WTC11 (cell line): ENCODE measurements at regions not wholly inside any gene's neighbourhood (a gene's known extent, or its start where the extent isn't known, plus 50 kb on each side); places are given as distances from the start of the nearest gene placed in this dataset.
"Not testable (repeated sequence)": the region's sequence is repeated elsewhere in the genome, so short reads cannot be mapped to it uniquely, and the experiment has no call there.

ENCODE experiments used
- ETV6 ChIP-seq: sonication (generic); formaldehyde crosslinking; IDR thresholded peaks from 2 replicates; pipeline ENCODE4 v1.8.1; 2022; ENCODE audit warnings: mild to moderate bottlenecking, missing genetic modification reagents
- JUN ChIP-seq: sonication (generic); formaldehyde crosslinking; IDR thresholded peaks from 2 replicates; pipeline ENCODE4 v1.8.0; 2023; ENCODE audit warnings: mild to moderate bottlenecking, missing genetic modification reagents
- NR2C2 ChIP-seq: sonication (generic); formaldehyde crosslinking; IDR thresholded peaks from 2 replicates; pipeline ENCODE4 v1.8.0; 2022; ENCODE audit warnings: mild to moderate bottlenecking, missing genetic modification reagents
- TEAD4 ChIP-seq: sonication (generic); formaldehyde crosslinking; IDR thresholded peaks from 2 replicates; pipeline ENCODE4 v1.8.0; 2022; ENCODE audit warnings: mild to moderate bottlenecking, missing genetic modification reagents
- TF ChIP-seq, protein P1 (sequence below): fragments of 200-600 bp; IDR thresholded peaks from 2 replicates; pipeline ENCODE4 v1.8.0; 2022; ENCODE audit warnings: antibody characterized with exemption
- TF ChIP-seq, protein P2 (sequence below): sonication (generic); formaldehyde crosslinking; IDR thresholded peaks from 2 replicates; pipeline ENCODE4 v1.8.1; 2023; ENCODE audit warnings: mild to moderate bottlenecking, missing genetic modification reagents, moderate library complexity
- TF ChIP-seq, protein P3 (sequence below): sonication (generic); formaldehyde crosslinking; IDR thresholded peaks from 2 replicates; pipeline ENCODE4 v1.8.1; 2022; ENCODE audit warnings: missing genetic modification reagents, borderline replicate concordance

DNA sequence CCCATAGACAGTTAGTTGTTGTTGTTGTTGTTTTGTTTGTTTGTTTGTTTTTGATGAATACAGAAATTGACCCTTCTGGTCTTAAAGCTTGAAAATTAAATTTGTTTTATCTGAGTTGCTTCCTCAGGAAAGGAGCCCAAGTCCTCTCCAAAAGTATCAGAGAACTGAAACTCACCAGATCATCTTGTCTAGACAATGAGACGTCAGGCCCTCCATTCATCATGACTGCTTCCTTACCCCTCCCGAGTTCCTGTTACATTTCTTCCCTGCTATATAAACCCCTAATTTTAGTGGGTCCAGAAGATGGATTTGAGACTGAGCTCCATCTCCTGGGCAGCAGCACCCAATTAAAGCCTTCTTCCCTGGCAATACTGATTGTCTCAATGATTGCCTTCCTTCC, 2744.8 kb upstream of the TPTE start:
- TF ChIP-seq ETV6; TEAD4 (CRISPR knock-in tag); NR2C2; JUN: not testable (repeated sequence)
- TF ChIP-seq, protein P1, sequence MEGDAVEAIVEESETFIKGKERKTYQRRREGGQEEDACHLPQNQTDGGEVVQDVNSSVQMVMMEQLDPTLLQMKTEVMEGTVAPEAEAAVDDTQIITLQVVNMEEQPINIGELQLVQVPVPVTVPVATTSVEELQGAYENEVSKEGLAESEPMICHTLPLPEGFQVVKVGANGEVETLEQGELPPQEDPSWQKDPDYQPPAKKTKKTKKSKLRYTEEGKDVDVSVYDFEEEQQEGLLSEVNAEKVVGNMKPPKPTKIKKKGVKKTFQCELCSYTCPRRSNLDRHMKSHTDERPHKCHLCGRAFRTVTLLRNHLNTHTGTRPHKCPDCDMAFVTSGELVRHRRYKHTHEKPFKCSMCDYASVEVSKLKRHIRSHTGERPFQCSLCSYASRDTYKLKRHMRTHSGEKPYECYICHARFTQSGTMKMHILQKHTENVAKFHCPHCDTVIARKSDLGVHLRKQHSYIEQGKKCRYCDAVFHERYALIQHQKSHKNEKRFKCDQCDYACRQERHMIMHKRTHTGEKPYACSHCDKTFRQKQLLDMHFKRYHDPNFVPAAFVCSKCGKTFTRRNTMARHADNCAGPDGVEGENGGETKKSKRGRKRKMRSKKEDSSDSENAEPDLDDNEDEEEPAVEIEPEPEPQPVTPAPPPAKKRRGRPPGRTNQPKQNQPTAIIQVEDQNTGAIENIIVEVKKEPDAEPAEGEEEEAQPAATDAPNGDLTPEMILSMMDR = not testable (repeated sequence)
- TF ChIP-seq, protein P2, sequence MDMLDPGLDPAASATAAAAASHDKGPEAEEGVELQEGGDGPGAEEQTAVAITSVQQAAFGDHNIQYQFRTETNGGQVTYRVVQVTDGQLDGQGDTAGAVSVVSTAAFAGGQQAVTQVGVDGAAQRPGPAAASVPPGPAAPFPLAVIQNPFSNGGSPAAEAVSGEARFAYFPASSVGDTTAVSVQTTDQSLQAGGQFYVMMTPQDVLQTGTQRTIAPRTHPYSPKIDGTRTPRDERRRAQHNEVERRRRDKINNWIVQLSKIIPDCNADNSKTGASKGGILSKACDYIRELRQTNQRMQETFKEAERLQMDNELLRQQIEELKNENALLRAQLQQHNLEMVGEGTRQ (CRISPR knock-in tag) = not testable (repeated sequence)
- TF ChIP-seq, protein P3, sequence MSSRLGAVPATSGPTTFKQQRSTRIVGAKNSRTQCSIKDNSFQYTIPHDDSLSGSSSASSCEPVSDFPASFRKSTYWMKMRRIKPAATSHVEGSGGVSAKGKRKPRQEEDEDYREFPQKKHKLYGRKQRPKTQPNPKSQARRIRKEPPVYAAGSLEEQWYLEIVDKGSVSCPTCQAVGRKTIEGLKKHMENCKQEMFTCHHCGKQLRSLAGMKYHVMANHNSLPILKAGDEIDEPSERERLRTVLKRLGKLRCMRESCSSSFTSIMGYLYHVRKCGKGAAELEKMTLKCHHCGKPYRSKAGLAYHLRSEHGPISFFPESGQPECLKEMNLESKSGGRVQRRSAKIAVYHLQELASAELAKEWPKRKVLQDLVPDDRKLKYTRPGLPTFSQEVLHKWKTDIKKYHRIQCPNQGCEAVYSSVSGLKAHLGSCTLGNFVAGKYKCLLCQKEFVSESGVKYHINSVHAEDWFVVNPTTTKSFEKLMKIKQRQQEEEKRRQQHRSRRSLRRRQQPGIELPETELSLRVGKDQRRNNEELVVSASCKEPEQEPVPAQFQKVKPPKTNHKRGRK (CRISPR knock-in tag) = not testable (repeated sequence)
